DND-41 (cell line): ENCODE measurements at regions not wholly inside any gene's neighbourhood (a gene's known extent, or its start where the extent isn't known, plus 50 kb on each side); places are given as distances from the start of the nearest gene placed in this dataset.

Experiments
- CTCF ChIP-seq: IDR thresholded peaks from 2 replicates; pipeline ENCODE4 v1.5.1; 2012; ENCODE audit warnings: borderline replicate concordance, low read length, moderate library complexity, mild to moderate bottlenecking; ENCODE audit not compliant: poor library complexity, severe bottlenecking; ENCODE audit errors: extremely low read depth
- EZH2 ChIP-seq: IDR thresholded peaks from 3 replicates; pipeline ENCODE4 v1.6.1; 2012; ENCODE audit warnings: borderline replicate concordance, low read depth, mild to moderate bottlenecking, moderate library complexity, low read length, inconsistent platforms; ENCODE audit not compliant: severe bottlenecking

- TF ChIP-seq CTCF: no peak
- TF ChIP-seq EZH2: no peak
Observed at GRCh38 chr10:5305374-5305773, 59.4 kb upstream of the UCN3 start.
